ENCODE measurements at regions not wholly inside any gene's neighbourhood (a gene's known extent, or its start where the extent isn't known, plus 50 kb on each side); places are given as distances from the start of the nearest gene placed in this dataset.

DNA sequence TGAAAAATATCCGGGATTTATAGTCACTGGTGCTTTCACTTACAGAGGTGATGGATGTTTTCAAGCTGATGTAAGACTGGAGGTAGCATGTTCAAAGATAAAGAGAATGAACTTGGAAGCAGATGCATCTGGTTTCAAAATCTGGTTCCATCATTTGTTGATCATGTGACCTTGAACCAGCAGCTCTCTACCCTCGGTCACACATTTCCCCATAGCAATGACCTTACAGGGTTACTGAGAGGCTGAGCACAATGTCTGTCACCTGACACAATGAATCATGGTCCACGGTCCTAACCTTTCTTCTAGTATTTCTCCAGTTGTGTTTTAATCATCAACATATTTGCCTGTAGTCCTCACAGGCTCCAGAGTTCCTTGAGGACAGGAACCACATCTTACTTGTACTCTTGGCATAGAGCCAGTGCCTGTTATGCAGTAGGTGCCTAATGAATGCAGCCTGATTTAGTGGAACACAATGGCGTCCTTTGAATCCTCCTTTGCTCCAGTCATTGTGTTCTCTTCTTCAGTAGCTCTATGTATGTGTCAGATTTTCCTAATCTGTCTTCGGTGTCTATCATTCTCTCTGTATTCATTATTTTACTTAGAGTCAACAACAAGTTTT lies 667.3 kb downstream of the PTPRU start:
- DNase-seq, result no peak

DNA sequence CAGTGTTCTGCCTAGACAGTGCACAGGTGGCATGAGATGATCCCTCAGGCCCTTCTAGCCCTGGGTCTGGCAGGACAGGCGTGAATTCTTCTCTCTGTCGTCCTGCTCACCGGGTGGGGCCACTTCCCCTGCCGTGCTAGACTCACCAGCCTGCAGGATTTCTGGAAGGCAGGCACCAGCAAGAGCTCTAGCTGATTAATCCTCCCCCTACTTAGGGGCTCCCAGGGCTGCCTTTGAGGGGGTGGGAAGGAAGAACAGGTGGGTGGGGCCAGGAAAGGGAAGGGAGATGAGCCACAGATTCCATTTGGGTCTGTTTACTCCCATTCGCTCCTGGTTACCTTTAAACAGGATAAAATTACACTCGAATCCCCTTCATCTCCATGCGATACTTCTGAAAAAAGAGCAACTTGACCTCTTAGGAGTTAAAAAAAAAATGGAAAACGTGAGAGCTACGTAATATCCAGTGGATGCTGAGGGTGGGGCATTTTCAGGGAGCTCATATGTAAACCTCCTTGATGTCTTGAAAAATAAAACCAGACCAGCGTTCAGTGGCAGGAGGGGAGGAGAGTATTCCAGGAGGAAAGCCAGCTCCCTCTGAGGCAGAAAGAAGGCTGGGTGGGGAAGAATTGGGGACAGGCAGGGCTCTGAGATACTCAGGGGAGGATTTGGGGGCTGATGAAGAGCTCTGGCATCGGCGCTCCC lies 665.5 kb downstream of the PTPRU start:
- no peak for DNase-seq

DNA sequence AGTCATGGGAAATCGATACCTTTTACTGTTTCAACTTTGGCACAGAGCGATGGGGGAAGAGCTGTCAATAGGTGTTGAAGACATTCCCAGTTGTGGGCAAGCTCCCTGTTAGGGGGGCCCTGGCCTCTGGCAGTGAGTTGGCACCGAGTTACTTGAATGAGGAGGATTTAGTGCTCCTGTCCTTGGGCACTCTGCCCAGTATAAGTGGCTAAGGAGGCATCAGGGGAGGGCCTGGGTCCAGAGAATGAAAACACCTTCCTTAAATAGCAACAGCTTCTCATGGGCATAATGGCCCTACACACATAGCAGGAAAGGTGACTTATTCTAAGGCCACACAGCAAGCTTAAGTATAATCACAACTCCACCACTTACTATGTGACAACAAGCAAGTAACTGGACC lies 664.4 kb downstream of the PTPRU start:
- no peak for DNase-seq

DNA sequence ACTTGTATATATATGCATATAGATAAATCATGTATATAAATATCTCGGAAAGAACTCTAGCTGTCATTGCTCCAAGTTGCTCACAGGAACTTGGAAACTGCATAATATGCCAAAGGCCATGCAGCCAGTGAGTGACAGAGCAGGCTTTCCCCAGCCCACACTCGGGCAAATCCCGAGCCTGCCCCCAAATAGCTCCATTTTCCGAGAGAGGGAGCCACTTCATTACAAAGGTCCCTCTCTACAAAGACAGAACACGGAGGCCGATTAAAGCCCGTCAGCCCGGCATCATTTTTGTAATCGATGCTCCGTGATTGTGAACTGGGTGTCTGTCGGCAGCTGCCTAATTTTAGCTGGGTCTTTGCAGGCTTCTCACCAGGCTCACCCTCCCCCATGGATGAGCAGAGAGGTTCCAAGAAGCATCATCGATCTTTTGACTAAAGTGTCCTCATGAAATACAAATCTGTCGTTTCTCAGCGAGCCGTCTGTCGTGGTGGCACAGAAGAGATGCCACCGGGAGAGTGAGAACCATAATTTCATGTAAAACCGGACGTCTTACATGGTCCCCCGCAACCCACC lies 663.9 kb downstream of the PTPRU start:
- no peak for DNase-seq

DNA sequence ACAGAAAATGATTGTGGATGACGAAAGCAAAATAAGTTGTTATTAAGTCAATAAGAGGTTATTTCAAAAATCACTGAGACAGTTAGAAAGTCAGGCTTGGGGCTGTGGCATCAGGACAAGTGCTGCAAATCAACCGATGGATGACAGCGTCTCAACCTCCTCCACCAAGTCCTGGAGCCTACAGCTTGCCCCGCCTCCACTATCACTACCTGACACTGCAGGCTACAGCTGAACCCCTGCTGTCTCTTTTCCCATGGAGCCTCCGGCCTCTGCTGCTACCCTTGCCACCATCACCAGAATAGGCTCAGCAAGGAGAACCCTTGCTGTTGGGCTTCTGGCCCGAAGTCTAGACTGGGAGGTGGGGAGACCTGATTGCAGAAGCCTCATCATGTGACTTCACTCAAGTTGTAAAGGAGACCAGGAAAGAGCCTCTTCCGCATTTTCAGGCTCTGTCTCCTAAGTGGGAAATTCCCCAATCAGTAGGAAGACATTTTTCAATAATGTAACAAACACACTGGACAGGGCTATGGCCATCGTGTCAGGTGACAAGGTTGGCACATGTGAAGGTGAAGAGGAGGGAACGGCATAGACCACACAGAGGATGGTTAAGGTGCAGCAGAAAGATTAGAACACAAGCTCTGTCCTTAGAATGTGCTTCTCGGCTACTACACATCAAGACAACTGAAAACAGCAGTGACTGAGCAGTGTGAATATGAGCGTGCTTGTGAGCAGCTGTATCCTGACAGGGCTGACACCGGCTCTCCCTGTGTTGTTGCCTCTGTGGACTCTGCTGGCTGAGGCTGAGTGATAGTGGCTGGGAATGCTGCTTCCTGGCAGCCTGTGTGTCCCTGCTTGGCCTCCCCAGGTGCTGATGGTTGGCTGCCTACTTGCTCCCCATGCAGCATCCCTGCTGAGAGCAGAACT lies 660.7 kb downstream of the PTPRU start:
- DNase-seq, result no peak

DNA sequence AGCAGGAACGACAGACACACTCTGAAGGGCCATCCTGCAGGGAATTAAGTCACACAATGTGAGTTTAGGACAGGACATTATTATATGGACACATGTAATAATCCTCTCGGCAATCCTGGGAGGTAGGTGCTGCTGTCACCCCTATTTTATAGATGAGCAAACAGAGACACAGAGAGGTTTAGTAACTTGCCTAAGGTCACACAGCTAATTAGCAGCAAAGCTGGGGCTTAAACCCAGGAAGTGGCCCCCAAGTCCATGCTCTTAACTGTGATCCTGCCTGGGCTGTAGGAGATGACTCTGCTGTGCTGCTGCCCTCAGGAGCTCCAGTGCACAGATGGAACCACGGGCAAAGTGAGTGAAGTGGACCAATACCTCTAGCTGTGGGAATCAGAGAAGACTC lies 660.0 kb downstream of the PTPRU start:
- no peak for DNase-seq

DNA sequence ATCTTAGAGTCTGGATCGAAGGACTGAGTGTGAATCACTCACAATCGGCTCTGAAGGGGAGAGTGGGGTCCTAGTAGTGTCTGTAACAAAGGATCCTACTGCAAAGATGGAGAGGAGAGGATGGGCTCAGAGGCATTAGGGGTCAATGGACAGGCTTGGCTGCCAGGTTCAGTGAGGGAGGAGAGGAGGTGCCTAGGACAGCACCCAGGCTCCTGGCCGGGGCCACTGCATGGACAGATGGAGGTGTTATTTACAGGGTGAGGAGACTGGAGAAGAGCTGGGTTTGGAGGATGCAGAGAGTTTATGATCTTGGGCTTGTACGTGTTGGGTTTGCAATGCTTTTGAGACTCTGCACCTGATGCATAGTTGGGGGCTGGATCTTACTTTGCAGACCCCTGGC lies 658.9 kb downstream of the PTPRU start:
- DNase-seq, result no peak

DNA sequence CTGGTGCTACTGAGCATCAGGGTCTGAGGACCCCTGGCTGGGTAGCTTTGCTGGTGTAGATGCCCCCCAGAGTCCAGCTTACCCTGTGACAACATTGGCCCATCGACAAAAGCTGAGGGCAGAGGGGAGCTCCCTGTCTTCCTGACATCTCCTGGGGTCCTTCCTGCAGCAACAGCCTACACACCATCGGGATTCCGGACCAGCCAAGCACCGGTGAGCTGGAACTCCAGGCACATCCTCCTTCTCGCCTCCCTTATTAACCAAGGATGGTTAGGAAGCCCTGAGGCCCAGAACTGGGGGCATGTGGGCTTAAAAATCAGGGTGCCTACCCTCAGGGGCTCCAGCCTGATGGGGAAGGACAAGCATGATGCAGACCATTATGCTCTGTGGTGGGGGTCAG lies 658.0 kb downstream of the PTPRU start:
- no peak for DNase-seq

DNA sequence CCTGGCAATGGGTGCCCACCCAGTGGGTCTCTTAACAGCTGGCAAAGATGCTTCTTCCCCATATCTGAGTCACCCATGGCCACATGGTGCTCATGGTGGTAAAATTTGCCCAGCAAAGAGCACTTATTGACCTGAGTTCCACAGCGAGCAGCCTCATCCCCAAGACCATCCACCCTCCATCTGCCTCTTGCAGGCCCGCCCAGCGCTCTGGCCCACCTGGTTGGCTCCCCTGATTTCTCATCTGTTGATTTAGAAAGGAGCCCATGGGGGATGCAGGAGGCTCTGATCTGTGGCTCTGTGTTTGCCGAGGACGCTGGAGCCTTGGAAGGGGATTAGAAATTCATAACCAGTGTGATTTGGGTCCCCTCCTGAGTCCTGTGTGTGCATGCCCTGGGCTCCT lies 657.5 kb downstream of the PTPRU start:
- DNase-seq, result no peak

DNA sequence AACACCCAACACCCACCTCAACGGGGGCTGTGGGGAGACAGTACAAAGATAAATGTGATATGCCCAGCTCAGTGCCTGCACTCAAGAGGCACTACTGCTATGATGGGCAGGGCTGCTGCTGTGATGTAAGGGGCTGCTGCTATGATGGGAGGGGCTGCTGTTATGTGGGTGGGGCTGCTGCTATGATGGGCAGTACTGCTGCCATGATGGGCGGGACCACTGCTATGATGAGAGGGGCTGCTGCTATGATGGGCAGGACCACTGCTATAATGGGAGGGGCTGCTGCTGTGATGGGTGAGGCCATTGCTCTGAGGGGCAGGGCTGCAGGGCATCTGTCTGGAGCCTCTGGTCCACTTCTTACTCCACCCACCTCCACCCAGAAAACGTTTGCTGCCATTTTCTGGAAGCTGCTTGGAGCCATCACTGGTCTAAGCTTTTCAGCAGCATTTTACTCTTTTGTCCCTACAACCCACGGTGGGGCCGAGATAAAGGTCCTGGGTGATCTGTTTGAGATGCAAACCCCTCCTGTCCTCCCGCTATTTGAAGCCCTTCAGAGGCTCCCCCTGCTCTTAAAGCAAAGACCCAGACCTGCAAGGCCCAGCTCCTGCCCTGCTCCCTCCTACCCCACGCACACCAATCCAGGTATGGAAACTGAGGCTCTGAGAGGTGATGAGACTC lies 656.9 kb downstream of the PTPRU start:
- no peak for DNase-seq

DNA sequence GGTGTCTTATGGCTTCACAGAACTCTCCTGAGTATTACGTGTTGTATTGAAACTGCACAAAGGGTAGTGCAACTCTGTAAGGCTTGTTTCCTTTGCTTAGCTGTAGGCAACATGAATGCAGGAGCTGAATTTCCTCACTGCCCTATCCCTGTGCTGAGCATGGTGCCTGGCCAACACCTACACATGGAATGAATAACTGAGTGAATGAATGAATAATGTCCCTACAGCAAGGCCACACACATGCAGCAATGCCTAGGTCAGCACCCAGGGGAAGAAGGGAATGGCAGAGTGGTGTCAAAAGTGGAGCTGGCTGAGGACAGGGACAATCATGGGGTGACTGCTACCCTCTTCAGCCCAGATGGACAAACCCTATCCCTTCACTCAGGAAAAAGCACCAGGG lies 655.9 kb downstream of the PTPRU start:
- DNase-seq, result no peak

DNA sequence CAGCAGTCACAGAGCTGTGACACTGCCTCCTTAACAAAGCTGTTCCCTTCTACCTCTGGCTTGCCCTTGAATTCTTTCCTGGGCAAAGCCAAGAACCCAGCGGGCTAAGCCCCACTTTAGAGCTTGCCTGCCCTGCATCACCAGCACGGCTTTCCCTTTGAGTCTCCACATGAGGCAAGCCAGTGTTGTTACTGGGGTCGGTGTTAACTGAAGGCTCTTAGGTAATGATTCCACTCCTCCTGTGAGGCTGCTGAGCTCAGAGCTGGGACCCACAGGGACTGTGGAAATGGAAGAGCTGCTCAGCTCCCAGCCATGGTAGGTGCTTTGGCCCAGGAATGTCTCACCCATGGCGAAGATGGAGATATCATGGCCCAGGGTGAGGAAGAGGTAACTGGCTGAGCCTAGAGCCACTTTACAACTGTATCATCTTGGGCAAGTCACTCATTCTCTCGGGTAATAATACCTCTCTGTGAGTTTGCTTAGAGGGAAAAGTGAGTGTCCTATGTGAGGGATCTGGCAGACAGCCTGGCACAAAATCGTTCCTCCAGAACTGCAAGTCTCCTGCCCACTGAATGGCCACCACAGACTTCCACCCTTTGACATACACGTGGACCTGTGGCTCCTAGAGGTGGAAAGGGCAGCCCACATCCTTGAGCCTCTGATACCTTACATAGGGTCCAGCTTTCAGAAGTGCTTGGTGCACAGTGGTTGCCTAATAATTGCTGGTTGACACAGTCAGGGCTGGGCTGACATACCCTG lies 654.1 kb downstream of the PTPRU start:
- no peak for DNase-seq

DNA sequence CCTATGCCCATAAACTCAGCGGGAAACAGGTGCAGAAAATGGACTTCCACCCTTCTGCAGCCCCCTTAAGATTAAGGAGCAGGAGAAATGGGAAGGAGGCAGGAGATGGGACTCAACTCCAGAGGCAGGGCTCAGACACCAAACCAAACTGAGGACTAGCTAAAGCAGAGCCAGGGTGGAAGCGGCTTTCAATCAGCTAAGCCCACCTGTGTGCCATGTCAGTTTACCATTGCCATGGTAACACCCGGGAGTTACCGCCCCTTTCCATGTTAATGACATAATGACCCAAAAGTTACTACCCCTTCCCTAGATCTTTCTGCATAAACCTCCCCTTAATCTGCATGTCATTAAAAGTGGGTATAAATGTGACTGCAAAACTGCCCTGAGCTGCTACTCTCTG lies 653.5 kb downstream of the PTPRU start:
- no peak for DNase-seq

DNA sequence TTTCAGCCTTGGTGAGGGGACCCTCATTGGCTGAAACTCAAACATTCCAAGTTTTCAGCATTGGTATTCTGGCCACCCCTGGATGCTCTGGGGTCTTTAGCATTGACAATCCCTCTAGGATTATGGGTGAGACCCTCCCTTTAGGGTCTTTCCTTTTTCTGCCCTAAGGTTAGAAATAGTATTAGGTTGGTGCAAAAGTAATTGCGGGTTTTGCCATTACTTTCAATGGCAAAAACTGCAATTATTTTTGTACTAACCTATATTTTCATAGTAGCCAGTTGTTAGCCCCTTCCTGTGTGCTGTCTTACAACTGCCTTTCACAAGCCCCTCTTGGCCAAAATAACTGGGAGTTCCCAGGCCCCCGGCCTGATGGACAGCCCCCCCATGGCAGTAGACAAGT lies 648.4 kb downstream of the PTPRU start:
- no peak for DNase-seq

DNA sequence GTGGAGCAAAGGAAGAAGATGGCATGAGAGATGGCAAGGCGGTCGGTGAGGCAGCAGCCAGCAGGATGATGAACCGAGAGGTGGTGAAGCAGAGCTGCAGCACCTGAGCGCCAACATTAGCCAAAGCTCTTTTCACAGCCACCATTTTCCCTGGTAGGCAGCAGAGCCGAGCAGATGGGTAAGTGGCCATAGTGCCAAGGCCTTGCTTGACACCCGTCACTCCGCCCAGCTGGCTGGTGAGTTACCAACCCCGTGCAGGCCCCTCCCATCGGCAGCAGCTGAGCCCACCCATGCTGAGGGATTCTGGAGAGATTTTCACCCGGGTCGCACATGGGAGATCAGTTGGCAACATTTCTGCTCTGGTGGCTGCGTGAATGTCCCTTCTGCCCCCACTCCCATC lies 647.7 kb downstream of the PTPRU start:
- no peak for DNase-seq

DNA sequence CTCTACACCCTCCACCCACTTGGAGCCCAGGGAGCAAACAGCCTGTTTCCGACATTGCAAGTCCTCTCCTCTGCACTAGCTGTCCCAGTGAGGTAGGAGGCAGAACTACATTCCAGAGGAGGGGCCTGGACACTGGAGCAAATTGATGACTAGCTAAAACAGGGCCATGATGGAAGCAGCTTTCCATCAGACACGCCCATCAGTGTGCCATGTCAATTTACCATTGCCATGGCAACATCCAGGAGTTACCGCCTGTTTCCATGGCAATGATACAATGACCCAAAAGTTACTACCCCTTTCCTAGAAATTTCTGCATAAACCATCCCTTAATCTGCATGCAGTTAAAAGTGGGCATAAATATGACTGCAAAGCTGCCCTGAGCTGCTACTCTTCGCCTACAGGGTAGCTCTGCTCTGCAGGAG lies 647.1 kb downstream of the PTPRU start:
- no peak for DNase-seq

DNA sequence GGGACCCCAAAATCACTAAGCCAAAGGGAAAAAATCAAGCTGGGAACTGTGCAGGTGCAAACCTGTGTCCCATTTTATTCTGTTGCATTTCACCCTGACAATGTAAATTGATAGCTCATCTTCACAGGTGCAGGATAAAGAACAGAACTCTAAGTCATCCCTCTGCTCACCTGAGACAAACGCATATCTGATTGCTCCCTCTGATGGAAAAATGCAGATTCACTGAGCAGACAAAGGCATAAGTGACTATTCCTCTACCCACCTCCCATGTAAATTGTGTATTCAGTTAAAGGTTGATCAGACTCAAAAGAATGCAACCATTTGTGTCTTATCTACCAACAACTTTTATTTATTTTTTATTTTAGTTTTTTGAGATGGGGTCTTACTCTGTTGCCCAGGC lies 644.2 kb downstream of the PTPRU start:
- no peak for DNase-seq

DNA sequence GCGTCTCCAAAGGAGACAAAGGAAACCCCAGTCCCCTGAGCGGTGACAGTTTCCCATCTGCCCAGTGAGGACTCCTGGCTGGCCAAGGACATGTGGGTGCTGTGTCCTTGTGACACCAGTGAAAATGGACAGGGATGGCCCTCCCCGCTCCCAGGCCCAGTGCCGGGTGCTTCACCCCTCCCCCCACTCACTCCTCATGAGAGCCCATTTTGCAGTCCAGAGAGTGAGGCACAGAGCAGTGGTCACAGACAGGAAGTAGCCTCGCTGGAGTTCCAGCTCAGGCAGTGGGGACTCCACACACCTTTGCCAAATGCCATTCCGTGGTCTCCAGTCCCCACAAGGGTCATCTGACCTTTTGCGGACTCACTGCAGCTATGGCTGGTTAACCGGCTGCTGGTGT lies 642.9 kb downstream of the PTPRU start:
- DNase-seq, result no peak

DNA sequence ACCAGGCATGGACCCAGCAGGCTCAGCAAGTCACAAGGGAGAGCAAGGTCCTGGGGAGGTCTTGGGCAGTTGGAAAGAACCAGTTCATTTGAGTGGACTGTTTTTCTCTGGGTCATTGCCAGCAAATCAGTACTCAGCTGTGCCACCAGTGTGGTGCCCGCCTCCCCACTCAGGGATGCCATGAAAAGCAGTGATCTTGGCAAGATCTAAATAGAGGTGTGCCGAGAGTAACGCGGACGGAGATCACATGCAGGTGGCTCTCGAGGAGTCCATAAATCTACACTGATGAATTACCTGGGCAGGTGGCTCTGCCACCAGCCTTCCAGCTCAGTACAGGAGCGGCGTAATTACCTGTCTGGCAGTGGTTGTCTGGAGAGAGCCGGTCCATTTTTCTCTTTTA lies 642.2 kb downstream of the PTPRU start:
- no peak for DNase-seq

DNA sequence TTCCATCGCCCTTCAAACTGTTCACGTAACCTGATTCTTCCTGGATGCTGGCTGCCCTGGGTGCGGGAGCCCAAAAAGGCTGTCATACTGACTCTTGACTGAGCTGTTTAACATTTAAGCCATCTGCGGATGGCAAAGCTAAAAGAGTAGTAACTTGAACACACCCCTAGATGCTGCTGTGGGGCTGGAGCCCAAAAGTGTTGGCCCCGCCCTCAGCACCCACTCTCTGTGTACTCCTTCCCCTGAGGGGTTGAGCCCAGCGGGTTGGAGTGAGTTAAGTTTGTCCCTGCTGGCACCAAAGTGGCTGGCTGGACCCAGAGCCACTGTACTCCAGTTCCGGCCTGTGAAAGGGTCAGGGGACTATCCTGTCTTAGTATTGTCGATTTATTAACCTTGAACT lies 640.6 kb downstream of the PTPRU start:
- no peak for DNase-seq

DNA sequence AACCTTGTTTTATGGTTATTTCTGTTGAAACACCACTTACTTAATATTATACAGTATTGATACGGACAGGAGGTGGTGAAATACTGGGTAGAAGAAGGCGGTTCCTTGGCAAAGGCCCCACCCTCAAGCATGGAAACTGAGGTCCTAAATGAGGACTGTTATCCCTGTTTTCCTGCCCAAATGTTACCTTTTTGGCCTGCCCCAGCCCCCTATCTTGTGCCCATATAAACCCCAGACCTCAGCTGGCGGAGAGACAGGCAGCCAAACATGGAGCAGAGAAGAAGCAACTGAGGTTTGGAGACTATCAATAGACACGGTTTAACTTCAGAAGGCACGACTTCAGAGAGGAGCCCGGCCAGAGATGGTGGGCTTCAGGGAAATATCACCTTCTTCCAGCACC lies 640.1 kb downstream of the PTPRU start:
- DNase-seq, result no peak

DNA sequence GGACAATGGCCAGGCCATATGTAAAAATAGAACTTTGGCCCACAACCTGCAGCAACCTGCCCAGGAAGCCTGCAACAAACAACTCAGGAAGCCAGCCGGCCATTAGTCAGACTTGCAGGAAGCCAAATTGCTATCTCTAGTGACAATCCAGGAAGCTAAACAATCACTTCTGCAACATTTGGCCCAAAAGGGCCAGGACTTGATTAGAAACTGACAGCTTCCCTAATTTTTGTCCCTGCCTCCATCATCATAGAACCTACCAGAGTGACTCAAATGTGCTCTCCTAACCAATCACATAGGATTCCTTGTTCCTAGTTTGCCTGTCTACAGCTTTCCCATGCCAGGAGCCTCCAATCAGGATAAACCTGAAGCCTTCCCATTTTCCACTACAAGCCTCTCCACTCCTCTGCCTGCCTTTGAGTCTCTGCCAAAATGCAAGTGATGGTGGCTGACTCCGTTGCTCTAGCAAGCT lies 639.3 kb downstream of the PTPRU start:
- no peak for DNase-seq
